Body of pancreas (tissue), 4 donors: ENCODE measurements at regions not wholly inside any gene's neighbourhood (a gene's known extent, or its start where the extent isn't known, plus 50 kb on each side); places are given as distances from the start of the nearest gene placed in this dataset.

Experiments used
- ATAC-seq: fragments of 150-250 bp; one replicate; pipeline ENCODE4 v1.9.1; 2016
- DNase-seq, 4 donors: peaks; one replicate each; pipeline ENCODE4 v3.0.0-alpha.2; 2019
- H3K27ac ChIP-seq, 4 donors: fragments of 200-600 bp; sonication (generic); 1 replicate in 3 of 4; 2 replicates in 1 of 4; pipeline versions ENCODE4 v1.5.1 to v1.6.1; 2016 to 2019; ENCODE audit warnings: mild to moderate bottlenecking in 1 of 4, mixed read lengths in 1 of 4, moderate library complexity in 1 of 4
- H3K27me3 ChIP-seq, 2 donors: fragments of 200-600 bp; sonication (generic); one replicate each; pipeline ENCODE4 v1.6.0; 2016; ENCODE audit warnings: mild to moderate bottlenecking in 1 of 2
- H3K36me3 ChIP-seq, 2 donors: fragments of 200-600 bp; sonication (generic); replicated peaks in 1 of 2; 2 replicates each; pipeline ENCODE4 v1.5.1; 2016; ENCODE audit warnings: low read depth in 2 of 2; ENCODE audit not compliant: insufficient read depth in 1 of 2
- H3K4me1 ChIP-seq: fragments of 200-600 bp; sonication (generic); one replicate; pipeline ENCODE4 v1.6.0; 2016
- H3K4me3 ChIP-seq, 2 donors: fragments of 200-600 bp; sonication (generic); 1 replicate in 1 of 2; 2 replicates in 1 of 2; pipeline ENCODE4 v1.5.1; 2016 to 2019
- H3K9me3 ChIP-seq, 3 donors: fragments of 200-600 bp; sonication (generic); 1 replicate in 2 of 3; 2 replicates in 1 of 3; pipeline ENCODE4 v1.5.1; 2016
- CTCF ChIP-seq, 7 experiments: fragments of 450-650 bp in 4 of 7; fragments of 200-600 bp in 3 of 7; sonication (generic) in 3 of 7; IDR thresholded peaks; one replicate each; pipeline ENCODE4 v1.5.1; 2016 to 2019; ENCODE audit warnings: antibody characterized with exemption in 7 of 7
- POLR2A ChIP-seq, 3 donors: fragments of 450-650 bp; IDR thresholded peaks; one replicate each; pipeline ENCODE4 v1.6.1; 2016; ENCODE audit warnings: antibody characterized with exemption in 3 of 3, mild to moderate bottlenecking in 2 of 3
- WGBS, 2 donors: methylation state at CpG; one replicate each; pipeline ENCODE4 v1.1.5; 2017; 5-methylcytosine and 5-hydroxymethylcytosine counted together
- intact Hi-C: fragments of 100-400 bp; cut with DNase I; formaldehyde crosslinking; loops from one replicate; pipeline ENCODE4 v1.15.1; 2023

- Histone ChIP-seq H3K4me1 (no peaks in the 10 kb centered on the region), H3K9me3 (no peaks in the 10 kb centered on the region), H3K27me3 (no peaks in the 10 kb centered on the region), H3K4me3 (no peak overlapping the region), H3K27ac (no peak overlapping the region), H3K36me3 (no peaks in the 10 kb centered on the region)
- DNase-seq: no peak
- WGBS, 2 donors: 84 to 98% methylated on average over 3 of the region's 3 CpGs
- ATAC-seq: no peak
- intact Hi-C loops: no loop called here
- TF ChIP-seq POLR2A (IDR thresholded peaks at IDR 0.05) (no peak), CTCF (IDR thresholded peaks at IDR 0.05) (no peak)
These were observed 444.4 kb upstream of the RGS17 start for GRCh38 chr6:153575528-153575927.

GRCh38 chr6:153574231-153574630, 443.1 kb upstream of the RGS17 start:
- Histone ChIP-seq H3K36me3 (no peaks in the 10 kb centered on the region), H3K27me3 (no peaks in the 10 kb centered on the region), H3K9me3 (no peaks in the 10 kb centered on the region), H3K27ac (no peak overlapping the region), H3K4me1 (no peaks in the 10 kb centered on the region), H3K4me3 (no peak overlapping the region)
- DNase-seq: no peak
- 51% methylated on average over 2 of the region's 2 CpGs for WGBS, 2 donors
- ATAC-seq: no peak
- intact Hi-C loops: no loop called here
- TF ChIP-seq CTCF (IDR thresholded peaks at IDR 0.05) (no peak), POLR2A (IDR thresholded peaks at IDR 0.05) (no peak)

- no peak for ATAC-seq
These were observed 441.3 kb upstream of the RGS17 start for GRCh38 chr6:153572371-153572770.

GRCh38 chr6:153568628-153569027, 437.5 kb upstream of the RGS17 start:
- Histone ChIP-seq H3K27me3 (no peaks in the 10 kb centered on the region), H3K4me1 (peaks cover 14% of the 10 kb centered on the region), H3K9me3 (no peaks in the 10 kb centered on the region), H3K36me3 (no peaks in the 10 kb centered on the region), H3K27ac (no peak overlapping the region), H3K4me3 (no peak overlapping the region)
- ATAC-seq (no peak), DNase-seq (no peak)
- WGBS, 2 donors: 64 to 72% methylated on average over 1 of the region's 1 CpG
- intact Hi-C loops: no loop called here
- TF ChIP-seq CTCF (IDR thresholded peaks at IDR 0.05): no peak

More at GRCh38 chr6:153572371-153572770, 441.3 kb upstream of the RGS17 start:
- Histone ChIP-seq H3K4me3 (no peak overlapping the region), H3K27ac (no peak overlapping the region), H3K4me1 (no peaks in the 10 kb centered on the region), H3K9me3 (no peaks in the 10 kb centered on the region), H3K36me3 (no peaks in the 10 kb centered on the region), H3K27me3 (no peaks in the 10 kb centered on the region)
- no peak for DNase-seq
- intact Hi-C loops: no loop called here
- TF ChIP-seq CTCF (IDR thresholded peaks at IDR 0.05): no peak
- no peak for TF ChIP-seq POLR2A (IDR thresholded peaks at IDR 0.05)
- WGBS, 2 donors: 47 to 53% methylated on average over 3 of the region's 3 CpGs

GRCh38 chr6:153564803-153565202, 433.7 kb upstream of the RGS17 start:
- H3K27ac ChIP-seq: no peak overlapping the region
- peak in 2 of 4 donors; percentile 4 to 11 for DNase-seq
- H3K4me3 ChIP-seq: no peak overlapping the region
- H3K9me3 ChIP-seq: no peaks in the 10 kb centered on the region
- ATAC-seq: peak; percentile 24
- peaks cover 14% of the 10 kb centered on the region for H3K4me1 ChIP-seq
- H3K27me3 ChIP-seq: no peaks in the 10 kb centered on the region
- no peaks in the 10 kb centered on the region for H3K36me3 ChIP-seq
- 29 to 31% methylated on average over 2 of the region's 2 CpGs for WGBS, 2 donors
- TF ChIP-seq POLR2A (IDR thresholded peaks at IDR 0.05): no peak
- TF ChIP-seq CTCF (IDR thresholded peaks at IDR 0.05): no peak
- intact Hi-C loops: no loop called here
